Natural killer cell (primary cell): ENCODE measurements at regions not wholly inside any gene's neighbourhood (a gene's known extent, or its start where the extent isn't known, plus 50 kb on each side); places are given as distances from the start of the nearest gene placed in this dataset.

Experiments
- ATAC-seq, 3 donors: fragments of 150-1000 bp in 2 of 3; fragments of 200-7000 bp in 1 of 3; cut with Tn5 transposase; 1 replicate in 1 of 3; 2 replicates in 2 of 3; pipeline ENCODE4 v1.10.0; 2021; ENCODE audit warnings: mild to moderate bottlenecking in 2 of 3, moderate library complexity in 2 of 3
- DNase-seq, 2 donors: peaks; one replicate each; pipeline versions ENCODE4 v3.0.0 to v3.0.0-alpha.2; 2013 to 2021; ENCODE audit warnings: mixed read lengths in 1 of 2
- H3K27ac ChIP-seq: one replicate; pipeline ENCODE4 v1.5.1; 2013; ENCODE audit warnings: mild to moderate bottlenecking, low read length
- H3K27me3 ChIP-seq: one replicate; pipeline ENCODE4 v1.6.1; 2013; ENCODE audit warnings: low read length; ENCODE audit not compliant: control insufficient read depth, insufficient read depth
- H3K36me3 ChIP-seq: one replicate; pipeline ENCODE4 v1.6.1; 2013; ENCODE audit warnings: low read length; ENCODE audit not compliant: control insufficient read depth, insufficient read depth
- H3K4me1 ChIP-seq: one replicate; pipeline ENCODE4 v1.6.1; 2013; ENCODE audit warnings: low read length; ENCODE audit not compliant: control insufficient read depth, insufficient read depth
- H3K4me3 ChIP-seq: one replicate; pipeline ENCODE4 v1.5.1; 2013; ENCODE audit warnings: low read length
- H3K9me3 ChIP-seq: one replicate; pipeline ENCODE4 v1.6.1; 2013; ENCODE audit warnings: low read length; ENCODE audit not compliant: control insufficient read depth, insufficient read depth
- H3K27ac Mint-ChIP-seq, 2 donors: one replicate each; pipeline ENCODE4 v1.8.0; 2022; ENCODE audit warnings: mild to moderate bottlenecking in 2 of 2, mixed read lengths in 2 of 2, moderate library complexity in 1 of 2
- H3K27me3 Mint-ChIP-seq, 2 donors: one replicate each; pipeline ENCODE4 v1.8.0; 2022; ENCODE audit warnings: low read depth in 2 of 2, mixed read lengths in 2 of 2
- H3K36me3 Mint-ChIP-seq: one replicate; pipeline ENCODE4 v1.8.0; 2022; ENCODE audit warnings: mixed read lengths
- H3K4me1 Mint-ChIP-seq, 2 donors: one replicate each; pipeline ENCODE4 v1.8.0; 2022; ENCODE audit warnings: mixed read lengths in 2 of 2
- H3K4me3 Mint-ChIP-seq: one replicate; pipeline ENCODE4 v1.8.0; 2022; ENCODE audit warnings: mild to moderate bottlenecking, moderate library complexity, mixed read lengths
- H3K9me3 Mint-ChIP-seq, 2 donors: one replicate each; pipeline ENCODE4 v1.8.0; 2022; ENCODE audit warnings: mixed read lengths in 2 of 2
- CTCF ChIP-seq: fragments of 200-600 bp; IDR thresholded peaks from one replicate; pipeline ENCODE4 v1.8.0; 2022; ENCODE audit warnings: antibody characterized with exemption
- WGBS: methylation state at CpG from one replicate; pipeline ENCODE4 v1.1.7; 2013; ENCODE audit warnings: missing lambda C conversion rate; ENCODE audit not compliant: insufficient coverage; 5-methylcytosine and 5-hydroxymethylcytosine counted together
- intact Hi-C: fragments of 100-400 bp; cut with micrococcal nuclease; formaldehyde crosslinking; loops from one replicate; pipeline ENCODE4 v1.14.2; 2022

GRCh38 chr1:166671627-166672026, 167.6 kb upstream of the POGK start:
- H3K27me3 ChIP-seq: no peaks in the 10 kb centered on the region

GRCh38 chr1:166673722-166674121, 165.6 kb upstream of the POGK start:
- Histone ChIP-seq H3K36me3 (no peaks in the 10 kb centered on the region), H3K4me1 (peaks cover 2% of the 10 kb centered on the region), H3K4me3 (no peak overlapping the region), H3K27me3 (no peaks in the 10 kb centered on the region), H3K9me3 (no peaks in the 10 kb centered on the region), H3K27ac (no peak overlapping the region)
- Mint-ChIP-seq H3K36me3 (no peaks in the 10 kb centered on the region), H3K27ac (no peak overlapping the region), H3K9me3 (peaks cover 3 to 6% of the 10 kb centered on the region in 2 donors), H3K4me1 (peaks cover 14 to 17% of the 10 kb centered on the region in 2 donors), H3K4me3 (no peak overlapping the region), H3K27me3 (peaks cover 6 to 10% of the 10 kb centered on the region in 2 donors)
- ATAC-seq: no peak
- 80% methylated on average over 2 of the region's 2 CpGs for WGBS
- TF ChIP-seq CTCF: no peak
- no peak for DNase-seq
- intact Hi-C loops: no loop called here

More at GRCh38 chr1:166671627-166672026, 167.6 kb upstream of the POGK start:
- no peak overlapping the region for H3K27ac Mint-ChIP-seq
- peaks cover 3 to 9% of the 10 kb centered on the region in 2 donors for H3K9me3 Mint-ChIP-seq
- TF ChIP-seq CTCF: no peak
- H3K4me1 Mint-ChIP-seq: peaks cover 14 to 17% of the 10 kb centered on the region in 2 donors
- H3K4me1 ChIP-seq: peaks cover 2% of the 10 kb centered on the region
- intact Hi-C loops: no loop called here
- H3K36me3 Mint-ChIP-seq: no peaks in the 10 kb centered on the region
- H3K27me3 Mint-ChIP-seq: peaks cover 6 to 14% of the 10 kb centered on the region in 2 donors
- no peak overlapping the region for H3K4me3 Mint-ChIP-seq
- 80% methylated on average over 2 of the region's 3 CpGs for WGBS
- DNase-seq (no peak), ATAC-seq (no peak)
- H3K36me3 ChIP-seq: no peaks in the 10 kb centered on the region
- H3K4me3 ChIP-seq: no peak overlapping the region
- no peaks in the 10 kb centered on the region for H3K9me3 ChIP-seq
- H3K27ac ChIP-seq: no peak overlapping the region

- Histone ChIP-seq H3K4me1 (peaks cover 2% of the 10 kb centered on the region), H3K27me3 (no peaks in the 10 kb centered on the region), H3K4me3 (no peak overlapping the region), H3K9me3 (no peaks in the 10 kb centered on the region), H3K27ac (no peak overlapping the region), H3K36me3 (no peaks in the 10 kb centered on the region)
- no peak for DNase-seq
- no peaks in the 10 kb centered on the region for H3K36me3 Mint-ChIP-seq
- peaks cover 6 to 8% of the 10 kb centered on the region in 2 donors for H3K27me3 Mint-ChIP-seq
- no peak overlapping the region for H3K27ac Mint-ChIP-seq
- 46% methylated on average over 2 of the region's 5 CpGs for WGBS
- intact Hi-C loops: no loop called here
- peaks cover 14 to 17% of the 10 kb centered on the region in 2 donors for H3K4me1 Mint-ChIP-seq
- TF ChIP-seq CTCF: no peak
- H3K4me3 Mint-ChIP-seq: no peak overlapping the region
- ATAC-seq: no peak
- peaks cover 3 to 6% of the 10 kb centered on the region in 2 donors for H3K9me3 Mint-ChIP-seq
Measured at GRCh38 chr1:166675213-166675612, 164.1 kb upstream of the POGK start.

GRCh38 chr1:166676981-166677380, 162.3 kb upstream of the POGK start:
- H3K9me3 Mint-ChIP-seq: peaks cover 3 to 6% of the 10 kb centered on the region in 2 donors
- H3K9me3 ChIP-seq: no peaks in the 10 kb centered on the region

More at GRCh38 chr1:166676981-166677380, 162.3 kb upstream of the POGK start:
- H3K36me3 ChIP-seq: no peaks in the 10 kb centered on the region
- no peak overlapping the region for H3K4me3 ChIP-seq
- no peak overlapping the region for H3K4me3 Mint-ChIP-seq
- H3K36me3 Mint-ChIP-seq: no peaks in the 10 kb centered on the region
- H3K4me1 Mint-ChIP-seq: peaks cover 14 to 17% of the 10 kb centered on the region in 2 donors
- peaks cover 2% of the 10 kb centered on the region for H3K4me1 ChIP-seq
- no peak for DNase-seq
- intact Hi-C loops: no loop called here
- H3K27ac Mint-ChIP-seq: no peak overlapping the region
- H3K27ac ChIP-seq: no peak overlapping the region
- no peak for TF ChIP-seq CTCF
- H3K27me3 ChIP-seq: peaks cover 3% of the 10 kb centered on the region
- H3K27me3 Mint-ChIP-seq: peaks cover 8 to 10% of the 10 kb centered on the region in 2 donors
- ATAC-seq: no peak
